Naive thymus-derived CD4-positive, alpha-beta T cell (primary cell): ENCODE measurements at regions not wholly inside any gene's neighbourhood (a gene's known extent, or its start where the extent isn't known, plus 50 kb on each side); places are given as distances from the start of the nearest gene placed in this dataset.
"Not testable (repeated sequence)": the region's sequence is repeated elsewhere in the genome, so short reads cannot be mapped to it uniquely, and the experiment has no call there.

Experiments used
- ATAC-seq: fragments of 150-1000 bp; cut with Tn5 transposase; 2 replicates; pipeline ENCODE4 v1.10.0; 2021; ENCODE audit warnings: mild to moderate bottlenecking, moderate library complexity
- CTCF ChIA-PET: fragments of 350-600 bp; sonication (Branson Sonifier 250); formaldehyde crosslinking; loops from one replicate; lab custom pipeline; 2021; ENCODE audit warnings: antibody characterized with exemption; lab: Charles Lee
- POLR2A ChIA-PET: fragments of 350-600 bp; sonication (Branson Sonifier 250); formaldehyde crosslinking; loops from one replicate; lab custom pipeline; 2021; ENCODE audit warnings: antibody characterized with exemption, inconsistent platforms; lab: Charles Lee
- DNase-seq, 9 donors: peaks; one replicate each; pipeline versions ENCODE4 v3.0.0 to v3.0.0-alpha.2; 2020 to 2022; ENCODE audit warnings: mixed read lengths in 1 of 9
- H3K27ac ChIP-seq: one replicate; pipeline ENCODE4 v1.7.0; 2013; ENCODE audit warnings: mild to moderate bottlenecking, low read depth, low read length, moderate library complexity
- H3K27me3 ChIP-seq, 2 donors: one replicate each; pipeline ENCODE4 v1.7.0; 2013; ENCODE audit warnings: low read length in 2 of 2, mild to moderate bottlenecking in 2 of 2, moderate library complexity in 2 of 2; ENCODE audit not compliant: control insufficient read depth in 2 of 2, insufficient read depth in 2 of 2
- H3K36me3 ChIP-seq, 3 experiments: 1 replicate in 2 of 3; 2 replicates in 1 of 3; pipeline ENCODE4 v1.7.0; 2013; ENCODE audit warnings: low read length in 3 of 3, mild to moderate bottlenecking in 3 of 3, moderate library complexity in 1 of 3; ENCODE audit not compliant: insufficient read depth in 3 of 3, control insufficient read depth in 2 of 3
- H3K4me1 ChIP-seq, 2 donors: one replicate each; pipeline ENCODE4 v1.7.0; 2013; ENCODE audit warnings: low read length in 2 of 2, mild to moderate bottlenecking in 2 of 2, moderate library complexity in 1 of 2; ENCODE audit not compliant: control insufficient read depth in 2 of 2, insufficient read depth in 2 of 2
- H3K4me3 ChIP-seq: 2 replicates; pipeline ENCODE4 v1.7.0; 2013; ENCODE audit warnings: mild to moderate bottlenecking, low read length
- H3K9me3 ChIP-seq, 3 experiments: 1 replicate in 2 of 3; 2 replicates in 1 of 3; pipeline ENCODE4 v1.7.0; 2013; ENCODE audit warnings: low read length in 3 of 3; ENCODE audit not compliant: control insufficient read depth in 2 of 3
- H3K27ac Mint-ChIP-seq, 9 donors: one replicate each; pipeline ENCODE4 v1.8.0; 2020 to 2022; ENCODE audit warnings: mixed read lengths in 9 of 9, mild to moderate bottlenecking in 8 of 9, moderate library complexity in 5 of 9, inconsistent platforms in 2 of 9
- H3K27me3 Mint-ChIP-seq, 5 donors: one replicate each; pipeline ENCODE4 v1.8.0; 2021 to 2022; ENCODE audit warnings: mixed read lengths in 5 of 5, mild to moderate bottlenecking in 1 of 5
- H3K36me3 Mint-ChIP-seq, 5 donors: one replicate each; pipeline ENCODE4 v1.8.0; 2020 to 2022; ENCODE audit warnings: mixed read lengths in 5 of 5, mild to moderate bottlenecking in 3 of 5, inconsistent platforms in 1 of 5
- H3K4me1 Mint-ChIP-seq, 7 donors: one replicate each; pipeline ENCODE4 v1.8.0; 2020 to 2022; ENCODE audit warnings: mixed read lengths in 7 of 7, mild to moderate bottlenecking in 3 of 7, inconsistent platforms in 1 of 7
- H3K4me3 Mint-ChIP-seq, 10 donors: one replicate each; pipeline ENCODE4 v1.8.0; 2020 to 2022; ENCODE audit warnings: mild to moderate bottlenecking in 10 of 10, mixed read lengths in 10 of 10, moderate library complexity in 6 of 10, inconsistent platforms in 2 of 10
- H3K9me3 Mint-ChIP-seq, 11 donors: one replicate each; pipeline ENCODE4 v1.8.0; 2020 to 2022; ENCODE audit warnings: mixed read lengths in 11 of 11, mild to moderate bottlenecking in 4 of 11, inconsistent platforms in 1 of 11, moderate library complexity in 1 of 11
- intact Hi-C, 2 donors: fragments of 100-400 bp; cut with micrococcal nuclease; formaldehyde crosslinking; loops; one replicate each; pipeline ENCODE4 v1.15.1; 2023

GRCh38 chr11:67768001-67768730, 93.7 kb upstream of the ALDH3B2 start:
- DNase-seq, H3K36me3 Mint-ChIP-seq, H3K9me3 Mint-ChIP-seq, H3K4me3 Mint-ChIP-seq, intact Hi-C loops, H3K4me1 ChIP-seq, POLR2A ChIA-PET, H3K27ac ChIP-seq, H3K4me1 Mint-ChIP-seq, H3K27me3 ChIP-seq, ATAC-seq, H3K4me3 ChIP-seq, CTCF ChIA-PET, H3K36me3 ChIP-seq, H3K9me3 ChIP-seq, H3K27ac Mint-ChIP-seq: not testable (repeated sequence)
- peaks cover 0 to 22% (median 0%) of the 10 kb centered on the region in 5 donors for H3K27me3 Mint-ChIP-seq

GRCh38 chr11:67761211-67761610, 86.8 kb upstream of the ALDH3B2 start:
- H3K4me1 Mint-ChIP-seq, intact Hi-C loops, ATAC-seq, POLR2A ChIA-PET, DNase-seq, H3K4me1 ChIP-seq, H3K4me3 Mint-ChIP-seq, H3K4me3 ChIP-seq, H3K36me3 Mint-ChIP-seq, CTCF ChIA-PET, H3K27me3 ChIP-seq, H3K27ac Mint-ChIP-seq, H3K27ac ChIP-seq, H3K9me3 ChIP-seq, H3K9me3 Mint-ChIP-seq, H3K36me3 ChIP-seq: not testable (repeated sequence)
- peaks cover 7 to 24% (median 13%) of the 10 kb centered on the region in 5 donors for H3K27me3 Mint-ChIP-seq

GRCh38 chr11:67759321-67759720, 84.9 kb upstream of the ALDH3B2 start:
- H3K4me1 Mint-ChIP-seq, H3K36me3 ChIP-seq, POLR2A ChIA-PET, H3K27ac ChIP-seq, intact Hi-C loops, H3K4me3 Mint-ChIP-seq, DNase-seq, H3K4me3 ChIP-seq, H3K27me3 ChIP-seq, ATAC-seq, H3K27ac Mint-ChIP-seq, H3K4me1 ChIP-seq, H3K9me3 Mint-ChIP-seq, H3K9me3 ChIP-seq, CTCF ChIA-PET, H3K36me3 Mint-ChIP-seq: not testable (repeated sequence)
- peaks cover 7 to 21% (median 12%) of the 10 kb centered on the region in 5 donors for H3K27me3 Mint-ChIP-seq

- H3K9me3 ChIP-seq, ATAC-seq, H3K27ac Mint-ChIP-seq, H3K4me3 ChIP-seq, H3K27ac ChIP-seq, POLR2A ChIA-PET, H3K9me3 Mint-ChIP-seq, H3K4me1 Mint-ChIP-seq, CTCF ChIA-PET, H3K4me1 ChIP-seq, H3K36me3 ChIP-seq, H3K36me3 Mint-ChIP-seq, DNase-seq, intact Hi-C loops, H3K4me3 Mint-ChIP-seq, H3K27me3 ChIP-seq: not testable (repeated sequence)
- peaks cover 7 to 21% (median 12%) of the 10 kb centered on the region in 5 donors for H3K27me3 Mint-ChIP-seq
Observed at GRCh38 chr11:67758467-67758866, 84.0 kb upstream of the ALDH3B2 start.

- H3K4me3 ChIP-seq, CTCF ChIA-PET, H3K27ac Mint-ChIP-seq, H3K4me3 Mint-ChIP-seq, H3K36me3 Mint-ChIP-seq, POLR2A ChIA-PET, H3K4me1 Mint-ChIP-seq, H3K27me3 ChIP-seq, intact Hi-C loops, H3K4me1 ChIP-seq, H3K9me3 Mint-ChIP-seq, ATAC-seq, DNase-seq, H3K36me3 ChIP-seq, H3K9me3 ChIP-seq, H3K27ac ChIP-seq: not testable (repeated sequence)
- H3K27me3 Mint-ChIP-seq, result peaks cover 7 to 21% (median 12%) of the 10 kb centered on the region in 5 donors
Observed at GRCh38 chr11:67758009-67758408, 83.6 kb upstream of the ALDH3B2 start.

GRCh38 chr11:67753820-67754219, 79.4 kb upstream of the ALDH3B2 start:
- H3K9me3 Mint-ChIP-seq, POLR2A ChIA-PET: not testable (repeated sequence)

GRCh38 chr11:67745181-67745726, 70.8 kb upstream of the ALDH3B2 start:
- no peak for DNase-seq
- CTCF ChIA-PET, result no interaction called here

More at GRCh38 chr11:67753820-67754219, 79.4 kb upstream of the ALDH3B2 start:
- intact Hi-C loops, H3K4me1 Mint-ChIP-seq, H3K9me3 ChIP-seq, CTCF ChIA-PET, H3K27me3 Mint-ChIP-seq, H3K4me1 ChIP-seq, DNase-seq, H3K27me3 ChIP-seq, H3K36me3 ChIP-seq, H3K27ac ChIP-seq, H3K36me3 Mint-ChIP-seq, H3K4me3 ChIP-seq, H3K27ac Mint-ChIP-seq, H3K4me3 Mint-ChIP-seq, ATAC-seq: not testable (repeated sequence)

More at GRCh38 chr11:67745181-67745726, 70.8 kb upstream of the ALDH3B2 start:
- H3K4me1 Mint-ChIP-seq, result peaks cover 0 to 2% (median 0%) of the 10 kb centered on the region in 7 donors
- intact Hi-C loops, result no loop called here
- Histone ChIP-seq H3K4me1 (no peaks in the 10 kb centered on the region), H3K36me3 (no peaks in the 10 kb centered on the region), H3K27ac (no peak overlapping the region), H3K27me3 (no peaks in the 10 kb centered on the region), H3K9me3 (no peaks in the 10 kb centered on the region), H3K4me3 (no peak overlapping the region)
- no peak overlapping the region for H3K27ac Mint-ChIP-seq
- H3K9me3 Mint-ChIP-seq, result peaks cover 0 to 6% (median 0%) of the 10 kb centered on the region in 11 donors
- H3K4me3 Mint-ChIP-seq, result no peak overlapping the region
- POLR2A ChIA-PET, result interaction anchor here (0.6 kb wide), 1 partner anchor 66 kb away, joined by 3 read pairs; no protein-coding TSS in a partner anchor
- no peak for ATAC-seq
- H3K27me3 Mint-ChIP-seq, result peaks cover 0 to 6% (median 3%) of the 10 kb centered on the region in 5 donors
- H3K36me3 Mint-ChIP-seq, result no peaks in the 10 kb centered on the region
